OCI-LY3 (cell line): ENCODE measurements at regions not wholly inside any gene's neighbourhood (a gene's known extent, or its start where the extent isn't known, plus 50 kb on each side); places are given as distances from the start of the nearest gene placed in this dataset.

Experiments used
- CTCF ChIP-seq: fragments of 200-600, 300-600 bp; sonication (generic); IDR thresholded peaks from 2 replicates; pipeline ENCODE4 v1.5.1; 2014; ENCODE audit warnings: antibody characterized with exemption, low read length, low read depth
- EZH2phosphoT487 ChIP-seq: fragments of 200-600 bp; shearing (Covaris generic); IDR thresholded peaks from 2 replicates; pipeline ENCODE4 v1.6.1; 2018; ENCODE audit warnings: antibody characterized with exemption, mixed run types, low read depth

GRCh38 chr18:6505498-6505875 lies 90.8 kb upstream of the L3MBTL4 start:
- TF ChIP-seq CTCF (no peak), EZH2phosphoT487 (no peak)
